ENCODE measurements at regions not wholly inside any gene's neighbourhood (a gene's known extent, or its start where the extent isn't known, plus 50 kb on each side); places are given as distances from the start of the nearest gene placed in this dataset.

DNA sequence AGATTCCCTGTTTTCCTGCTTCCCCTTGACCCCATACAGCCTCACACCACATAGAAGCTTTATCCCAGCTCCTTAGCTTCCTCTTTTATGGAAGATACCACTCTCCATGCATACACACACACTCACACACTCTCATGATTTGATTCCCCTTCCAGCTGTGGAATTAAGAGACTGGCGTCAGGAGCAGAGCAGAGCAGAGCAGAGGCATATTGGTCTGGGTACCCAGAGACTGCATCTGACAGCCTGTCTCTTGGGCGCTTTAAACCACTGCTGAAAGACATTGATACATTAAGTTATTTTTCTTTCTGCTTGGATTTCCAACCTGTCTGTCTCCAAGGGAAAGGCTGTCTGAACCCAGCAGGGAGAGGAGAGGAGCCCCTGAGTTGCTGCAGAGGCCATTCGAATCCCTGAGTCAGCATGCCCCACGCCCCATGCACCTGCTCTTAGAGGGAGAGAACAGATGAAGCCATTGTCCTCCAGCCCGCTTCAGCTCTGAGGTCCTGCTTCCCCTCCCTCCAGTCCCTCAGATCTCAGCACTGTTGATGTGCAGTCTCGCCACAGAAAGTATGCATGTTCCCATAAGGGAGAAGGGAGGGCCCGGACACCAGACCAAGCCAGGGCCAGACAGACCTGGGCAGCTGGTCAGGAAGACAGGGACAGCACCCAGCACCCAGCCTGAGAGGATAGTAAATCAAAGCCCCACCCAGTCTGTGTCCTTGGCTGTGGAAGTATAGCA is 66.7 kb upstream of the GJB5 start:
- ChIA-PET POLR2A (no interaction called here), CTCF (no interaction called here)
- TF ChIP-seq, protein P1, sequence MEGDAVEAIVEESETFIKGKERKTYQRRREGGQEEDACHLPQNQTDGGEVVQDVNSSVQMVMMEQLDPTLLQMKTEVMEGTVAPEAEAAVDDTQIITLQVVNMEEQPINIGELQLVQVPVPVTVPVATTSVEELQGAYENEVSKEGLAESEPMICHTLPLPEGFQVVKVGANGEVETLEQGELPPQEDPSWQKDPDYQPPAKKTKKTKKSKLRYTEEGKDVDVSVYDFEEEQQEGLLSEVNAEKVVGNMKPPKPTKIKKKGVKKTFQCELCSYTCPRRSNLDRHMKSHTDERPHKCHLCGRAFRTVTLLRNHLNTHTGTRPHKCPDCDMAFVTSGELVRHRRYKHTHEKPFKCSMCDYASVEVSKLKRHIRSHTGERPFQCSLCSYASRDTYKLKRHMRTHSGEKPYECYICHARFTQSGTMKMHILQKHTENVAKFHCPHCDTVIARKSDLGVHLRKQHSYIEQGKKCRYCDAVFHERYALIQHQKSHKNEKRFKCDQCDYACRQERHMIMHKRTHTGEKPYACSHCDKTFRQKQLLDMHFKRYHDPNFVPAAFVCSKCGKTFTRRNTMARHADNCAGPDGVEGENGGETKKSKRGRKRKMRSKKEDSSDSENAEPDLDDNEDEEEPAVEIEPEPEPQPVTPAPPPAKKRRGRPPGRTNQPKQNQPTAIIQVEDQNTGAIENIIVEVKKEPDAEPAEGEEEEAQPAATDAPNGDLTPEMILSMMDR (IDR thresholded peaks at IDR 0.05; ENCODE audit: insufficient read depth, low read length, missing control alignments) = no peak
- H3K4me3 ChIP-seq (ENCODE audit: low read depth, low read length) = no peak overlapping the region
- no peak for DNase-seq (ENCODE audit: low read depth, low spot score)

DNA sequence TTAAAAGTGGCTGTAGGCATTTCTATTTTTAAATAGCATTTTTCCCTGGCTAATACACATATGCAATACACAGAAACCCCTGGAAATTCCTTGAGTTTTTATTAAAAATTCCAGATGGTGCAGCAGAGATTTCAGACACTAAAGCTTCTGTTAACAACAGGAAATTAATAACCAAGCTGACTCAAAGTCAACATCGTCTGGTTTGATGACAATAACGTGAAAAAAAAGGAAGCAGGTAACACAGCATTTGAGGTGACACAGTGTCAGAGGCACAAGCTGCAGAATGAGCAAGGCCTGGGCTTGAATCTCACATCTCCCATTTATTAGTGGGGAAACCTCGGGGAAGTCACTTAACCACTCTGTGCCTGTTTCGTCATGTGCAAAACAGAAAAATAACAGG is 64.6 kb upstream of the GJB5 start:
- CTCF ChIA-PET = interaction anchor here (1.0 to 2.0 kb wide), 2 partner anchors 52 to 1057 kb away, joined by 3 to 5 read pairs; no protein-coding TSS in a partner anchor
- DNase-seq (ENCODE audit: low read depth, low spot score) = no peak
- no peak overlapping the region for H3K4me3 ChIP-seq (ENCODE audit: low read depth, low read length)
- POLR2A ChIA-PET = no interaction called here
- TF ChIP-seq, protein P1 (IDR thresholded peaks at IDR 0.05; ENCODE audit: insufficient read depth, low read length, missing control alignments) = no peak

DNA sequence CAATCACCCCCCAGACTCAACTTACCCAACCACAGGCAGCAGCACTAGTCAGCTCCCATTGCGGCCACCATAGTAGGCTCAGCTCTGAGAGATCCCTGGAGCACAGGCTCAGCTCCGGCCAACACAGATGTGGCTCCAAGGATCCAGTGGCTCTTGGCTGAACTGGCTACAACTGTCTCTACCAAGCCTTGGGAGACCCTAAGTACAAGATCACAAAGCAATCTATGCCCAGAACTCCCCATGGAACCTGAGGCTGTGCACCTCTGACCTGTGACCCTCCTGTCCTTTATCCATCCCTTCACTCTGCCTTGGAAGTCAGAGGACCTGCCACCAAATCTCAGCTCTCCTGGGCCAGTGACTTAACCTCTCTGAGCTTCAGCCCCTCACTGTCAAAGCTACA is 61.8 kb upstream of the GJB5 start:
- no peak for DNase-seq (ENCODE audit: low read depth, low spot score)
- TF ChIP-seq, protein P1 (IDR thresholded peaks at IDR 0.05; ENCODE audit: insufficient read depth, low read length, missing control alignments) = no peak
- ChIA-PET CTCF (interaction anchor here (1.6 kb wide), 1 partner anchor 11 kb away, joined by 7 read pairs; no protein-coding TSS in a partner anchor), POLR2A (no interaction called here)
- no peak overlapping the region for H3K4me3 ChIP-seq (ENCODE audit: low read depth, low read length)

DNA sequence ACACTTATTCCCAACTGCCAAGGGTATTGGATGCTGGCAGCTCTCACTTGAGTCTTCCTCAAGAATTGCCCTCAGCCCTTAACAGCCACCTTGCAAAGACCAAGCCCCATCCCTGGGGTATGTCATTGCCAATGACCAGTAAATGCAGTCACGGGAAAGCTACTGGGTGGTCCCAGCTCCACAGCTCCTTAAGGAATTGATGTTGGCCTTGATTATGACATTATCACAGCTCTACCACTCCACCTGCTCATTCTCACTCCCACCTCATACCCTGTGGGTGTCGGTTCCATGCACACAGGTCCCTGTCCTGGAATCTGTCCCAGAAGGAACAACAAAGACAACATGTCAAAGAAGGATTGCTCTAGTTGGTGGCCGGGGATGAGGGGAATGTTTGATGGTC is 60.5 kb upstream of the GJB5 start:
- no peak for DNase-seq (ENCODE audit: low read depth, low spot score)
- TF ChIP-seq, protein P1 (IDR thresholded peaks at IDR 0.05; ENCODE audit: insufficient read depth, low read length, missing control alignments) = no peak
- no peak overlapping the region for H3K4me3 ChIP-seq (ENCODE audit: low read depth, low read length)
- POLR2A ChIA-PET = no interaction called here
- CTCF ChIA-PET = no interaction called here

DNA sequence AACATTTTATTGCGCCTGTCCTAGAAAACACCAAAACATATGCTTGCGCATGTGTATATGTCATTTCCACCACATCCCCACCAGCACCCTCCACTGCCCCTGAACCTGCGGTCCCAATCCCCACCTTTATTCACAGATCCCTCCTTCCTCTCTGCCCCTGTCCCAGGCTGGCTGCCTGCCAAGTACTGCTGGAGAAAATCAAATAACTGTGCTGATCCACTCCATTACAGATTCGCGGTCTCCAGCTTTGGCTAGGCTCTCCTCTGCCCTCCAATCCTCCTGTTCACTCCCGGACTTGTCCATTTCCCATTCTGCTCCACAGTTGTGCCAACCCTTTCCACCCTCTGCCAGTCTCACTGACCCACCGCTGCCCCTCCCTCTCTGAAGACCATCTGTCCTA is 59.3 kb upstream of the GJB5 start:
- TF ChIP-seq, protein P1 (IDR thresholded peaks at IDR 0.05; ENCODE audit: insufficient read depth, low read length, missing control alignments) = no peak
- ChIA-PET POLR2A (no interaction called here), CTCF (no interaction called here)
- no peak for DNase-seq (ENCODE audit: low read depth, low spot score)
- H3K4me3 ChIP-seq (ENCODE audit: low read depth, low read length) = no peak overlapping the region

DNA sequence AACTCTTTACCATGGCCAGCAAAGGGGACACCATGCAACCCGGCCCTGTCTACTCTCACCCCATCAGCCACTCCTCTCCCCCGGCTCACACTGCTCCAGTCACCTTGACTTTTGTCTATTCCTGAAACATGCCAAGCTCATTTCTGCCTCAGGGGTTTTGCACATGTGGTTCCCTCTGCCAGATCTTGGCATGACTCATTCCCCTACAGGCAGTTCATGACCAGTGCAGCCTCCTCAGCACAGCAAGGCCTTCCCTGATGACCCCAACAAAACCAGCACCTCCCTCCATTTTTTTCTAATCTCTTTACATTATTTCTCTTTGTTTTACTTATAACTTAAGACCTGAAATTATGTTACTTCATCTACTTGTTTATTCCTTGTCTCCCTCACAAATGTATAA is 58.6 kb upstream of the GJB5 start:
- POLR2A ChIA-PET = no interaction called here
- TF ChIP-seq, protein P1 (IDR thresholded peaks at IDR 0.05; ENCODE audit: insufficient read depth, low read length, missing control alignments) = no peak
- CTCF ChIA-PET = no interaction called here
- DNase-seq (ENCODE audit: low read depth, low spot score) = no peak
- no peak overlapping the region for H3K4me3 ChIP-seq (ENCODE audit: low read depth, low read length)
